ENCODE measurements at regions not wholly inside any gene's neighbourhood (a gene's known extent, or its start where the extent isn't known, plus 50 kb on each side); places are given as distances from the start of the nearest gene placed in this dataset.

- in situ Hi-C loops (cut with MboI; ENCODE audit: low sequenced_read_pairs), result no loop called here
These were observed 133.2 kb upstream of the ADARB2 start for GRCh38 chr10:1870491-1870890.

GRCh38 chr10:1869861-1870260 is 132.5 kb upstream of the ADARB2 start:
- in situ Hi-C loops (cut with MboI; ENCODE audit: low sequenced_read_pairs), result no loop called here

- in situ Hi-C loops (cut with MboI; ENCODE audit: low sequenced_read_pairs), result no loop called here
These were observed 123.0 kb upstream of the ADARB2 start for GRCh38 chr10:1860351-1860750.

GRCh38 chr10:1858547-1858946 is 121.2 kb upstream of the ADARB2 start:
- in situ Hi-C loops (cut with MboI; ENCODE audit: low sequenced_read_pairs), result no loop called here

GRCh38 chr10:1858048-1858447 is 120.7 kb upstream of the ADARB2 start:
- in situ Hi-C loops (cut with MboI; ENCODE audit: low sequenced_read_pairs), result no loop called here

GRCh38 chr10:1855911-1856310 is 118.6 kb upstream of the ADARB2 start:
- in situ Hi-C loops (cut with MboI; ENCODE audit: low sequenced_read_pairs), result no loop called here

GRCh38 chr10:1854271-1854670 is 116.9 kb upstream of the ADARB2 start:
- in situ Hi-C loops (cut with MboI; ENCODE audit: low sequenced_read_pairs), result no loop called here

GRCh38 chr10:1853801-1854200 is 116.5 kb upstream of the ADARB2 start:
- in situ Hi-C loops (cut with MboI; ENCODE audit: low sequenced_read_pairs), result no loop called here

- in situ Hi-C loops (cut with MboI; ENCODE audit: low sequenced_read_pairs), result no loop called here
These were observed 115.5 kb upstream of the ADARB2 start for GRCh38 chr10:1852841-1853240.

- in situ Hi-C loops (cut with MboI; ENCODE audit: low sequenced_read_pairs), result no loop called here
These were observed 114.4 kb upstream of the ADARB2 start for GRCh38 chr10:1851762-1852161.

- in situ Hi-C loops (cut with MboI; ENCODE audit: low sequenced_read_pairs), result no loop called here
These were observed 113.7 kb upstream of the ADARB2 start for GRCh38 chr10:1850971-1851527.

- in situ Hi-C loops (cut with MboI; ENCODE audit: low sequenced_read_pairs), result no loop called here
These were observed 110.0 kb upstream of the ADARB2 start for GRCh38 chr10:1847361-1847760.

GRCh38 chr10:1846032-1846431 is 108.7 kb upstream of the ADARB2 start:
- in situ Hi-C loops (cut with MboI; ENCODE audit: low sequenced_read_pairs), result no loop called here

GRCh38 chr10:1841759-1842158 is 104.4 kb upstream of the ADARB2 start:
- in situ Hi-C loops (cut with MboI; ENCODE audit: low sequenced_read_pairs), result no loop called here

GRCh38 chr10:1829712-1830111 is 92.4 kb upstream of the ADARB2 start:
- in situ Hi-C loops (cut with MboI; ENCODE audit: low sequenced_read_pairs), result no loop called here

- in situ Hi-C loops (cut with MboI; ENCODE audit: low sequenced_read_pairs), result no loop called here
These were observed 87.6 kb upstream of the ADARB2 start for GRCh38 chr10:1824928-1825327.

GRCh38 chr10:1814556-1814955 is 77.2 kb upstream of the ADARB2 start:
- in situ Hi-C loops (cut with MboI; ENCODE audit: low sequenced_read_pairs), result no loop called here

GRCh38 chr10:1809139-1809741 is 71.9 kb upstream of the ADARB2 start:
- in situ Hi-C loops (cut with MboI; ENCODE audit: low sequenced_read_pairs), result no loop called here

- in situ Hi-C loops (cut with MboI; ENCODE audit: low sequenced_read_pairs), result no loop called here
These were observed 70.6 kb upstream of the ADARB2 start for GRCh38 chr10:1807924-1808323.

- in situ Hi-C loops (cut with MboI; ENCODE audit: low sequenced_read_pairs), result no loop called here
These were observed 69.9 kb upstream of the ADARB2 start for GRCh38 chr10:1807196-1807595.

- in situ Hi-C loops (cut with MboI; ENCODE audit: low sequenced_read_pairs), result no loop called here
These were observed 65.1 kb upstream of the ADARB2 start for GRCh38 chr10:1802413-1802812.

- in situ Hi-C loops (cut with MboI; ENCODE audit: low sequenced_read_pairs), result no loop called here
These were observed 51.1 kb upstream of the ADARB2 start for GRCh38 chr10:1788401-1788800.

Measured in HL-60/S4 (cell line).